GM18508 (cell line): ENCODE measurements at regions not wholly inside any gene's neighbourhood (a gene's known extent, or its start where the extent isn't known, plus 50 kb on each side); places are given as distances from the start of the nearest gene placed in this dataset.
"Not testable (repeated sequence)": the region's sequence is repeated elsewhere in the genome, so short reads cannot be mapped to it uniquely, and the experiment has no call there.

ENCODE experiments used
- ATAC-seq: cut with Tn5 transposase; IDR thresholded peaks from one replicate; pipeline ENCODE4 v1.9.1; 2021; ENCODE audit warnings: moderate number of reproducible peaks; ENCODE audit not compliant: insufficient read depth, unreplicated experiment

DNA sequence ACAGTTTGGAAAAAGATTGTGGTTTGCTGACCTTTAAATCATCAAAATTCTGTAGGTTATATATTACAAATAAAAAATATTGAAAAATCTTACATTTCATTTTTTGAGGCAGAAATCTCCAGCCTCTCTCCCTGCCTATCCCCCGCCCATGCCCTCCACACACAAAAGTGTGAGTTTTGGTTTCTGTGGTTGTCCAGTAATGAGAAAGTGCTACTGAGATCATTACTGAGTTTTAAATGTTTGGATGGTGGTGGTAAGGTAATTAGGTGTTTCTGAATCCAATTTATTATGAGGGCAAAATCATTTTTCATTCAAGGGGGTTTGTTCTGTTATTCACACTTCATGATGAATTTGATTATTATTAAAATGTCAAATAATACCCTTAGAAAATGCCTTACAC, 448.0 kb upstream of the SLC10A2 start:
- no peak for ATAC-seq

DNA sequence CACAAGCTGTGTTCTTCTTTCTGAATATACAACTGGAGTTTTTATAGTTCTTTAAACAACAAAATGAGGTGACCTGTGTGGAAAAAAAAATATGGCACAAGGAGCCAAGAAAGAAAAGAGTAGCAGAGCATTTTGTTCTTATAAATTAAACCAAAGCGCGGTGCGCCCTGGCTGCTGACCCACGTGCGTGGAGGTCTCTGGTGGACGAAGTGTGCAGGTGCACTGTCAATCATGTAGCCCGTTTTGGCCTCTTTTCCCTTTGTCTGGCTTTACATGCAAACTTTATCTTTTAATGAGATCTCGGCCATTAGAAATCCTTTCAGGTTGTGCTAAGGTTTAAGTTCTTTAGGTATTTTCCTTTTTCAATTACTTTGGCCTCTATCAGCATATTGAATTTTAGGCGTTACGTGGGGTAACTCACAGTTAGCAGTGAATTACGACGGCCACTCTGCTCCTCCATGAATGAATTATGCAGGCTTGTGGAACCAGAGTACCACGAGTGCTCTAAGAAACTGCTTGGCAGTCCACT, 443.9 kb upstream of the SLC10A2 start:
- ATAC-seq, result no peak

DNA sequence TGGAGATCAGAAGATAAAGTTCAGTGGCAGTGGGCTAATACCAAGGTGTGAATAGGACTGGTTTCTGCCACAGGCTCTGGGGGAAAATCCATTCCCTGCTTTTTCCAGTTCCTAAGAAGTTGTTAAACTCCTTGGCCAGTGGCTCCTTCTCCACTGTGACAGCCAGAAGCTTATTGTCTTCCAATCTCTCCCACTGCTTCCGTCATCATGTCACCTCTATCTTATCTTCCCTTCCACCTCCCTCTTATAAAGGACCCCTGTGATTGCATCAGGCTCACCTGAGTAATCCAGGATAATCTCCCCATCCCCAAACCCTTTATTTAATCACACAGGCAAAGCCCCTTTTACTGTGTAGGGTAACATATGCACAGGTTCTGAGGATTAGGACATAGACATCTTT, 431.2 kb upstream of the SLC10A2 start:
- ATAC-seq, result no peak

DNA sequence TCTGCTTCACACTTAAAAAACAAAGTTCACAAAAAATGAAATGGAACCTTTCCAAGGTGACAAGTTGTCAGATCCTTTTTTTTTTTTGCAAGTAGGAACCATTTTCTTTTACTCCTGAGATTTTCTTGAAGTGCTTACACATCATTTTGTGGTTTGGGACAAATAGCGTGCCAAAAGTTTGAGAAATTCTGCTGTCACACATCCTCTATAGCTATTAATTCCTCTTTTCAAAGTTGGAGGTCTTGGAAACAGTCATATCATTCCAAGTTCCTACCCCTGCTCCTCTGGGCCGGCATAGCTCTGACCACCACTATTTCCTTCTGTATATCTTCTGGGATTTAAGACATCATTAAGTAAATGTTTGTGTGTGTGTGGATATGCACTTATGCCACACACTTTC, 421.6 kb upstream of the SLC10A2 start:
- no peak for ATAC-seq

DNA sequence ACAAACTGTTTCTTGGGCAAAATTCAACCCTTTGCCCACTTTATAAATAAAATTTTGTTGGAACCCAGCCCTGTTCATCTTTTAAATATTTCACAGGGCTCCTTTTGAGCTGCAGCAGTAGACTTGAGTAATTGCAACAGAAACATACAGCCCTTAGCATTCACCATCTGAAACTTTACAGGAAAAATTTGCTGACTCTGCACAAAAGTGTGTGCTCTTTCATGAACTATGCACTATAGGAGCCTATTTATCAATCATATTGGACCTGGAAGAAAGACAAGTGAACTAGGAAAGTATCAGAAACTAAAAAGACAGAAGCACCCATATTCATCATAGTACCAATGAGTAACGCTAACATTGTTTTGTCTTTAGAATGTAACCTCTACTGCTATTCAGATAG, 406.9 kb upstream of the SLC10A2 start:
- ATAC-seq, result no peak

DNA sequence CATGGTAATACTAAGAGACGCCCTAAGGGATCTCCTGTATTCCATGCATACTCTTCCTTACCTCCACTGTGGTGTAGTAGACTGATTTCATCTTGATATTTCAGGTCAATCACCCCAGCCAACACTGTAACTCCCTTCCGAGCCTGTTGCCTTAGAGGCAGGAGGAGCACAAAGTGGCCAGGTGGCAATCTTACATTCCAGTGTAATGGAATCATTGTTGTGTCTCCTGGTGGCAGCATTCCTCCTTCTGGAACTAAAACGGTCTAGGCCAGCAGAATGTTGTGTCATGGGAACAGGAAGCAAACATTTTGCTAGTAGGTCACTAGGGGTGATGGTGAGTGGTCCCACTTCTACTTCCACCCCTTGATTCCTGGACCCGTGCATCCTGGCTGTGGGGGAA, 405.7 kb upstream of the SLC10A2 start:
- no peak for ATAC-seq

DNA sequence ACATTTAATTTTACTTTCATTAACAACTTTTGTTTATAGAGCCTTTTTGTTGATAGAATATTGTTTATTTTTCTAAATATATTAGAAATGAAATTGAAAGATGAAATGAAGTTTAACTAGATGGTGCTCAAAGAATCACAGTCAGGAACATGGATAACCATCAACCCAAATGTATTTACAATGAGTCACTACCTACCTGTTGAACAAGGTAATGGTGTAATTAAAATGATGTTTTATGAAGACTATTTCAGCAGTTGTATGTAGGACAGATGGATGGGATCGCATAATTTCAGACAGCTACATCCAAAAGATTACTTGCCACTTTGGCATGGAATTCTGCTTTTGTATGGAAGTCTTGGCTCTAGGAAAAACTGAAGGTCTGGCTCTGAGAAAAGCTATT, 403.6 kb upstream of the SLC10A2 start:
- ATAC-seq, result no peak

DNA sequence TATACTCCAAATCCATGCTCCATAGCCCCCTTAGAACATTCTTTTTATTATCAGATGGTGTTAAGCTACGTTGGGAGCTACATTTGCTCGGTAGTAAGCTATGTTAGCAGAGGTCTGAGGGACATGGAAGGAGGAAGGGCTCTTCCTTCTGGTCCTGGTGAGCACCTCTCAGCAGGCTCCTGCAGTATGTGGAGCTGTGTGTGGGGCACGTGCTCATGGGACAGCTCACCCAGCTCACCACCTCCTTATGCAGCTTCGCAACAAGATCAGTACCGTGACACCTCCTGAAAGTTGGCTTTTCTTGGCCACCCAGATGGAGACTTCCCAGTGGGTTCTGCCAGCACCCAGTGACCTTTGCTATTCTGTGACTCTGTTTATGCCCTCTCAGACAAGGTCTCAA, 400.5 kb upstream of the SLC10A2 start:
- no peak for ATAC-seq

DNA sequence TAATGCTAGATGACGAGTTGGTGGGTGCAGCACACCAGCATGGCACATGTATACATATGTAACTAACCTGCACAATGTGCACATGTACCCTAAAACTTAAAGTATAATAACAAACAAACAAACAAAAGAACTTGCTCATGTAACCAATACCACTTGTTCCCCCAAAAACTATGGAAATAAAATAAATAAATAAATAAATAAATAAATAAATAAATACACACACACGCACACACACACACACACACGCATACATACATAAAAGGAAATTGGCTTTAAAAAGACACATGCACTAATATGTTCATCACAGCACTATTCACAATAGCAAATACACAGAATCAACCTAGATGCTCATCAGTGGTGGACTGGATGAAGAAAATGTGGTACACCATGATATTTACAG, 394.0 kb upstream of the SLC10A2 start:
- ATAC-seq, result not testable (repeated sequence)

DNA sequence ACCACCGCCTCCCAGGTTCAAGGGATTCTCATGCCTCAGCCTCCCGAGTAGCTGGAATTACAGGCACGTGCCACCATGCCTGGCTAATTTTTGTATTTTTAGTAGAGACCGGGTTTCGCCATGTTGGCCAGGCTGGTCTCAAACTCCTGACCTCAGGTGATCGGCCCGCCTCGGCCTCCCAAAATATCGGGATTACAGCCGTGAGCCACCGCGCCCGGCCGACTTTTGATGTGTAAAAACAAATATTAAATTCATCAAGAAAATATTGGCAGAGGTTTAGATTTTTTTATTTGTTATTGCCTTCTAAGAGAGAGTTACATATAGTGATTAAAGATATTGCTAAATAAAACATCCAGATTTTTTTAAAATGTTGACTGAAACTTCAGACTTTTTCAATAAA, 390.8 kb upstream of the SLC10A2 start:
- not testable (repeated sequence) for ATAC-seq

DNA sequence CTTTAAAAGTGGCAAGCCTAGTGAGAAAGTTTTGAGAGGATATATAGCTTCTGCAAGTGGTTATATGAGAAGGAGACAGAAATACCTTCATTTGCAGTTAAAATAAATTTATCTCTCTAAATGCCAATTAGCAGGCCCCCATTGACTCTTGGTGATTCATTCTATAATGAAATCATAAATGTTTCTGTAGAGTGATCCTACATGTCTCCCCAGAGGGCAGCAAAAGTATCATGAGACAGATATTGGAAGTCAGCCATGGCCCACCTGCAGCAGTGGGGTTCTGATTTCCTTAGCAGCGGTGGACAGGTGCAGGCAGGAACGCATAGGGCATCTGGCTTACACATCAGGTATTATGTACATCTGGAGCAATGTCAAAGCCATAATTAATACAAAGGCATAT, 385.4 kb upstream of the SLC10A2 start:
- no peak for ATAC-seq

DNA sequence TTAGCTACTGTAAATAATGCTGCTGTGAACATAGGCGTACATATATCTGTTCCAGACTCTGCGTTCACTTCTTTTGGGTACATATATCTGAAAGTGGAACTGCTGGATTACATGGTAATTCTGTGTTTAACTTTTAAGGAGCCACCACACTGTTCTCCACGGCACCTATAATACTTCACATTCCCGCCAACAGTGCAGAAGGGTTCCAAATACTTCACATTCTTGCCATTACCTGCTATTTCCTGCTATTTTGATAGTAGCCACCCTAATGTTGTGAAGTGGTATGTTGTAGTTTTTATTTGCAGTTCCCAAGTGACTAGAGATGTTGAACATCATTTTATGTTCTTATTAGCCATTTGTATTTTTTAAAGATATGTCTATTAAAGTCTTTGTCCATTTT, 377.4 kb upstream of the SLC10A2 start:
- no peak for ATAC-seq

DNA sequence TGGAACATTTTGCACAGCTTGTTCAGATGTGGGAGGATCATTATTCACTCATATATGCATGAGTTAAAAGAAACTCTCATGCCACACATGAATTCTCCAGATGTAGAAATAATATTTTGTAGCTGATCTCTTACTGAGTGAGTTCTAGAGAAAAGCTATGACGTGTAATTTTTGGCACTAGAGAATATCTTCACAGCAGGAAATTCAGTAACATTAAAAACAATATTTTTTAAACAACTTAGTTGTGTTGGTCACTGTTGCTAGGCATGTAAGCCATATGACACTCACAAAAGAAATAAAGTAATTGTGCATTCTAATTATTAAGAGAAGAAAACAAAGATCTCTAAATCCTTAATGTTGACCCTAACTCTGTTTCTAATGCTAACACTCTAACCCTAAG, 371.4 kb upstream of the SLC10A2 start:
- ATAC-seq, result no peak

DNA sequence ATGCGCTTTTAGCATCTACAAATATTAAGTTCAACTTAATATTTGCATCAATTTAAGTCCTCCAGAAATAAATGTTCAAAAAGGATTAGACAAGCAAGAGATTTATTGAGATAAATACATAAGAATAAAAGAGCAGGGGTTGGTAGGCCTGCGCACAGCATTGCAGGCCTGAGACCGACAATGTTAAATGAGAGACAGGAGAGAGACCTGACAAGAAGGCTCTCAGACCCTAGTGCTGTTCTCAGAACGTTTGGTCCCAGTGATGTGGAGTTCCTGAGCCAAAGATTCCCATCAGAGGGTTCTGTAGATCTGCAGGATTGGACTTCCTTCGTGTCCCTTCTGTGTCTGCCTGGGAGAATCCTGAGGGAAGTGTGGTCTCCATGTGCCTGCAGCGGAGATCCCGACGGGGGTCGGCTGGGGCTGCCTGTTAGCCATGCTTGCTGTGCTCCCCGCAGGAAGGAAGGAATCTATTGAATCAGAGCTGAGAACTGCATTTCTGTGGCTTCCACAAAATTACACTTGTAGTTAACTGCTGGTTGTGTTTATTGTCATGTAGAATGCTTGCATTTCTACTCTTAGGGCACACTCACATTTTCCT, 369.9 kb upstream of the SLC10A2 start:
- no peak for ATAC-seq

DNA sequence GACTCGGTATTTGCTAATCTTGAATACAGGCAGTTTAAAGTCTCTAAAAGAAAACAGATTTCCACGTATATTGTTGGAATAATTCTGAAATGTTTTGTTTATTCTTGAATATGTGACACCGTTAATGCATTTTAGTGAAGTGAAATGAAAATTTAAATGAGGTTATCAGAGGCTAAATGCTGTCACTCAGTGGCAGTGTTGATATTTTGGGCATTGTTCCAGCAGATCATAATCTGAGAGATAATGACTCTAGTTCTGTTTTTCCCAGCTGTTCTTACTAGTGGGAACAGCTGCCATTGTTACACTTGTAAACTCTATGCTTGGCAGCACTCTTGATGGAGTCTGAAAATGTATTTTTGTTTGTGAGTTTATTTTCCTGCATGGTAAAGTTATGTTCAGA, 365.6 kb upstream of the SLC10A2 start:
- ATAC-seq, result no peak

DNA sequence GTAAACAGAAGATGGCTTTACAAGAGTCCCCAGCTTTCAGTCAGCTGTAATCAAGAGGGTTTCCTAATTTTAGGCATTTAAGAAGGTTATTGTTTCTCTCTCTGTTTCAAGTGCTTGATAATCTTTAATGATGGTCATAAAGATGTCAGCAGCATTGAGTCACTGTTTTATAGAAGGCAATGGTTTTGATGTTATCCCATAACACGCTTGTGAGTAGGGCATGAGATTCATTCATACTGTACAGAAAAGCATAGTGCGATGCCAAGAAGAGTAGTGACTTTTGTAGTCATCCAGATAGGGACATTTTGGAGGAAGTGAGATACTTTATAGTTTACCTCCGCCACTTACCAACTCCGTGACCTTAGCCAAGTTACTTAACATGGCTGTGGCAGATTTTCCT, 364.2 kb upstream of the SLC10A2 start:
- ATAC-seq, result no peak

DNA sequence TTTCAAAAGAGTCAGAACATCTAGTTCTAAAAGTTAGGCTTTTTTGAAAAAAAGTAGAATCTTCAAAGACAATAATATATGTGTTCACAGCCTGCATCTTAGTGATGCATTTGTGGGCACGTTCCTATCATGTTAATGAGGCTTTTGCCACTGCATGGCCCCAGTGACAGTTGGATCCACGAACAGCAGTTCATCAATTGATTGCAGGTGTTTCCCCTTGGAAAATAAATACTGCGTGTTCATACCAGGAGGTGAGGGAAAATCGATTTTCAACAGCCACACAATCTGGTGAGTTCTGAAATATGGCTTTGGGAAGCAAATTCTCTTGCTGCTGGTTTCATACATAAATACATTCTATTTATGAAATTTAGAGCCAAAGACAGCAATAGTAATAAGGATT, 343.8 kb upstream of the SLC10A2 start:
- ATAC-seq, result no peak

DNA sequence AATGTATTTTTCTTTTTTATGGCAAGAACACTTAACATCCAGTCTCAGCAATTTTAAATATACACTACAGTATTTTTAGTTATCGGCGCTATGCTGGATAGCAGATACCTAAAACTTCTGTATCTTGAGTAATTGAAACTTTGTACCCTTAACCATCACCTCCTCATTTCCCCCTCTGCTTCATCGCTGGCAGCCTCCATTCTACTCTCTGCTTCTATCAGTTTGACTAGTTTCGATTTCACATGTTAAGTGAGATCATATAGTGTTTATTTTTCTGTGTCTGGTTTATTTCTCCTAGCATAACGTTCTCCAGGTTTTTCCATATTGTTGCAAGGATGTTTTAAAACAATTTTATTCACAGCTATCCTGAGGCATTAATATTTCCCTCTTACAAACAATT, 340.8 kb upstream of the SLC10A2 start:
- ATAC-seq, result no peak

DNA sequence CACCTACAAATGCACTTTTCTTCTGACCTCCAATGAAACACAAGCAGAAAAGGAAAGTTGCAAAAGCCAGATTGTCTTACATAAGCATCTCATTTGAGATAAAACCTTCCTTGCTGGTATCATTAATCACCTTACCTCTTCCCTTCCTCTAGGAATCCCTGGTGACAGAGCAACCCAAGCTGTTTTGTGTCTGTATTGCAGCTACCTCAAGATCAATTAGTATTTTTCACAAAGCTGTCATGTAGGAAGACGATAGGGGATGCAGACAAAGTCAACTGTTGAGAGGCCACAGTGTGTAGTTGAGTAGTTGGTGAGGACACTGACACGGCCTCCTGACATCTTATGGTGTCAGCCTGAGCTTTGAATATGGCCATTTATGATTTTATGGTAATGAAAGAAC, 339.1 kb upstream of the SLC10A2 start:
- ATAC-seq, result no peak

DNA sequence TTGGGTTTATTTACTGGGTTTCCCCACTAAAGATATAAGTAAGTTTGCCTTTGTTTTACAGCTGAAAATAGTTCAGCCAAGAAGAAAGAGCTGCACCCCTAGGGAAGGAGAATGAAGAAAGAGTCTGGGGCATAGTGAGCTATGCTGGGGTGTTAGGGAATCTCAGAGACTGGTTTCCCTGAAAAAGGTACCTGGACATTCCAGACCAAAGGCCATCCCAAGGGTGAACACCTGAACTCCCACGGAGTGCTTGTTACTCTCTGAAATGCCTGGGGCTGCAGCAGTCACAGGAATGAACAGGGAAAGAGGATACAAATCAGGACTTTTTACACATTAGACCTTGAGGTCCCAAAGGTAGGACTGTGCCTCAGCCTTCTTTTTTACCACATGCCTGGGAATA, 337.6 kb upstream of the SLC10A2 start:
- ATAC-seq, result no peak

DNA sequence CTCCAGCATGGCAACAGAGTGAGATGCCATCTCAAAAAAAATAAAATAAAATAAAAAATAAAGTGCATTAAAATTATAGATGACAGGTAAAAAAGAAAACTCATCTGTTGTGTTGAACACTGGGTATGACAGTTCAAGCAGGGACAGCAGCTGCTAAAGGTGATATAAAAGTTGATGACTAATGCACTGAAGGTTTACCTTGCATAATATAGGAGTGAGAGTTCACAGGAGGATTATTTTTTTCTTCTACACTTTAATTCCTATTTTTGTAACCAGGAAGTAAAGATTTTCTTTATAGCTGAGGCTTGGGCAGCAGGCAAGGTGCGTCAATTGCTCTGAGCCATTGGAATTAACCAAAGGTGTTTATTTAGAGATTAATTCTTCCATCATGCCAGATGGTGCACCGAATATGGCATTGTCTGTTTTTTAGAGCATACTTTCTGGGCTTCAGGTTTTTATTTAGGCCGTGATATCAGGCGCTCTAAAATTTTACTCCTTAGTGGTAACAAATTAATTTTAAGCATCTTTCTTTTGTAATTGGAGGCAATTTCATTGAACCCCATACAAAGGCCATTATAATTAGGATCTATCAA, 337.0 kb upstream of the SLC10A2 start:
- ATAC-seq, result no peak

DNA sequence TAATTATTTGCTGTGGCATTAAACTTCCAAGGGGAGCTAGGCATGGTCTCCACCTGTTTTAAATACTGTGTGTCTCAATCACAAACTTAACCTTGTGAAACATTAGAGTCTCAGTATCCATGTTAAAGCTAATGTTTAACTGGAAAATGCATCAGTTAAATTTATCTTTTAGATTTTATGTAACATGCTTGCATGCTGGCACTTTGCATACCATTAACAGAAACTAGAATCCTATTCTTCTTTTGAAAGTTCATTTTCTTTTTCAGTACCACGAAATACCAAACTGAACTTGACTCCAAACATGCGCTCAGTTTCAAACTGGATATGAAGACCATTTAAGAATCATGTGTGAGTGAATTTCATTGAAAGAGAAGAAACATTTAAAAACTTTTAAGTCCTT, 328.9 kb upstream of the SLC10A2 start:
- ATAC-seq, result no peak
